KOPT-K1 (cell line): ENCODE measurements at regions not wholly inside any gene's neighbourhood (a gene's known extent, or its start where the extent isn't known, plus 50 kb on each side); places are given as distances from the start of the nearest gene placed in this dataset.

ENCODE experiments used
- H3K27ac ChIP-seq: fragments of 200-600 bp; sonication (generic); 2 replicates; pipeline ENCODE4 v1.5.1; 2016; ENCODE audit warnings: antibody characterized with exemption, mild to moderate bottlenecking, low read depth, low read length; ENCODE audit not compliant: poor library complexity, severe bottlenecking
- H3K36me3 ChIP-seq: fragments of 200-600 bp; sonication (generic); 2 replicates; pipeline ENCODE4 v1.5.1; 2017; ENCODE audit warnings: antibody characterized with exemption, mild to moderate bottlenecking, low read length, moderate library complexity; ENCODE audit not compliant: insufficient read depth
- H3K9me3 ChIP-seq: fragments of 200-600 bp; sonication (generic); 2 replicates; pipeline ENCODE4 v1.5.1; 2017; ENCODE audit warnings: antibody characterized with exemption, low read length, mild to moderate bottlenecking; ENCODE audit not compliant: insufficient read depth, poor library complexity, severe bottlenecking

GRCh38 chr6:156080371-156080770, 624.7 kb upstream of the NOX3 start:
- H3K27ac ChIP-seq = no peak overlapping the region
- H3K36me3 ChIP-seq = no peaks in the 10 kb centered on the region
- H3K9me3 ChIP-seq = no peaks in the 10 kb centered on the region

GRCh38 chr6:156068881-156069280, 613.2 kb upstream of the NOX3 start:
- no peak overlapping the region for H3K27ac ChIP-seq
- no peaks in the 10 kb centered on the region for H3K36me3 ChIP-seq
- H3K9me3 ChIP-seq = no peaks in the 10 kb centered on the region

- Histone ChIP-seq H3K9me3 (no peaks in the 10 kb centered on the region), H3K27ac (no peak overlapping the region), H3K36me3 (no peaks in the 10 kb centered on the region)
Observed at GRCh38 chr6:156065849-156066248, 610.2 kb upstream of the NOX3 start.

GRCh38 chr6:156062091-156062563, 606.5 kb upstream of the NOX3 start:
- Histone ChIP-seq H3K36me3 (no peaks in the 10 kb centered on the region), H3K9me3 (no peaks in the 10 kb centered on the region), H3K27ac (no peak overlapping the region)

- H3K36me3 ChIP-seq = no peaks in the 10 kb centered on the region
- H3K27ac ChIP-seq = no peak overlapping the region
- H3K9me3 ChIP-seq = no peaks in the 10 kb centered on the region
Observed at GRCh38 chr6:156061465-156061864, 605.8 kb upstream of the NOX3 start.

GRCh38 chr6:156060013-156060412, 604.4 kb upstream of the NOX3 start:
- Histone ChIP-seq H3K36me3 (no peaks in the 10 kb centered on the region), H3K27ac (no peak overlapping the region), H3K9me3 (no peaks in the 10 kb centered on the region)

GRCh38 chr6:156058356-156058755, 602.7 kb upstream of the NOX3 start:
- H3K27ac ChIP-seq = no peak overlapping the region
- no peaks in the 10 kb centered on the region for H3K36me3 ChIP-seq
- H3K9me3 ChIP-seq = no peaks in the 10 kb centered on the region

GRCh38 chr6:156057869-156058268, 602.2 kb upstream of the NOX3 start:
- no peaks in the 10 kb centered on the region for H3K36me3 ChIP-seq
- H3K27ac ChIP-seq = no peak overlapping the region
- no peaks in the 10 kb centered on the region for H3K9me3 ChIP-seq

GRCh38 chr6:156056085-156056484, 600.4 kb upstream of the NOX3 start:
- Histone ChIP-seq H3K9me3 (no peaks in the 10 kb centered on the region), H3K27ac (no peak overlapping the region), H3K36me3 (no peaks in the 10 kb centered on the region)

- Histone ChIP-seq H3K27ac (no peak overlapping the region), H3K36me3 (no peaks in the 10 kb centered on the region), H3K9me3 (no peaks in the 10 kb centered on the region)
Observed at GRCh38 chr6:156053626-156054025, 598.0 kb upstream of the NOX3 start.

GRCh38 chr6:156046841-156047449, 591.3 kb upstream of the NOX3 start:
- Histone ChIP-seq H3K36me3 (no peaks in the 10 kb centered on the region), H3K9me3 (no peaks in the 10 kb centered on the region), H3K27ac (no peak overlapping the region)

- H3K9me3 ChIP-seq = no peaks in the 10 kb centered on the region
- H3K36me3 ChIP-seq = no peaks in the 10 kb centered on the region
- H3K27ac ChIP-seq = no peak overlapping the region
Observed at GRCh38 chr6:156046268-156046665, 590.6 kb upstream of the NOX3 start.

GRCh38 chr6:156045401-156046267, 590.0 kb upstream of the NOX3 start:
- Histone ChIP-seq H3K36me3 (no peaks in the 10 kb centered on the region), H3K9me3 (no peaks in the 10 kb centered on the region), H3K27ac (no peak overlapping the region)

GRCh38 chr6:156033598-156033997, 578.0 kb upstream of the NOX3 start:
- Histone ChIP-seq H3K36me3 (no peaks in the 10 kb centered on the region), H3K27ac (no peak overlapping the region), H3K9me3 (no peaks in the 10 kb centered on the region)

GRCh38 chr6:156031516-156031915, 575.9 kb upstream of the NOX3 start:
- Histone ChIP-seq H3K27ac (no peak overlapping the region), H3K36me3 (no peaks in the 10 kb centered on the region), H3K9me3 (no peaks in the 10 kb centered on the region)

- Histone ChIP-seq H3K27ac (no peak overlapping the region), H3K9me3 (no peaks in the 10 kb centered on the region), H3K36me3 (no peaks in the 10 kb centered on the region)
Observed at GRCh38 chr6:156030053-156030452, 574.4 kb upstream of the NOX3 start.
